Progenitor cell of endocrine pancreas (in vitro differentiated cells): ENCODE measurements at regions not wholly inside any gene's neighbourhood (a gene's known extent, or its start where the extent isn't known, plus 50 kb on each side); places are given as distances from the start of the nearest gene placed in this dataset.
"Not testable (repeated sequence)": the region's sequence is repeated elsewhere in the genome, so short reads cannot be mapped to it uniquely, and the experiment has no call there.

Source experiments
- DNase-seq: peaks from one replicate; pipeline ENCODE4 v3.0.0; 2021; ENCODE audit warnings: low spot score; ENCODE audit not compliant: unreplicated experiment
- H3K27ac Mint-ChIP-seq: 2 replicates; pipeline ENCODE4 v1.8.0; 2021; ENCODE audit warnings: mild to moderate bottlenecking, moderate library complexity, mixed read lengths
- H3K27me3 Mint-ChIP-seq: 2 replicates; pipeline ENCODE4 v1.8.0; 2021; ENCODE audit warnings: mixed read lengths
- H3K36me3 Mint-ChIP-seq: 2 replicates; pipeline ENCODE4 v1.8.0; 2022; ENCODE audit warnings: mixed read lengths; ENCODE audit not compliant: insufficient read depth
- H3K4me1 Mint-ChIP-seq: 2 replicates; pipeline ENCODE4 v1.8.0; 2021; ENCODE audit warnings: low read depth, mixed read lengths
- H3K4me3 Mint-ChIP-seq: 2 replicates; pipeline ENCODE4 v1.8.0; 2021; ENCODE audit warnings: low read depth, mild to moderate bottlenecking, moderate library complexity, mixed read lengths
- H3K9me3 Mint-ChIP-seq: 2 replicates; pipeline ENCODE4 v1.8.0; 2021; ENCODE audit warnings: low read depth, mixed read lengths
- TF ChIP-seq, protein P1 (sequence below): fragments of 200-600 bp; sonication (generic); IDR thresholded peaks from one replicate; pipeline ENCODE4 v1.5.0; 2021; ENCODE audit warnings: antibody characterized with exemption, mild to moderate bottlenecking; ENCODE audit not compliant: unreplicated experiment

DNA sequence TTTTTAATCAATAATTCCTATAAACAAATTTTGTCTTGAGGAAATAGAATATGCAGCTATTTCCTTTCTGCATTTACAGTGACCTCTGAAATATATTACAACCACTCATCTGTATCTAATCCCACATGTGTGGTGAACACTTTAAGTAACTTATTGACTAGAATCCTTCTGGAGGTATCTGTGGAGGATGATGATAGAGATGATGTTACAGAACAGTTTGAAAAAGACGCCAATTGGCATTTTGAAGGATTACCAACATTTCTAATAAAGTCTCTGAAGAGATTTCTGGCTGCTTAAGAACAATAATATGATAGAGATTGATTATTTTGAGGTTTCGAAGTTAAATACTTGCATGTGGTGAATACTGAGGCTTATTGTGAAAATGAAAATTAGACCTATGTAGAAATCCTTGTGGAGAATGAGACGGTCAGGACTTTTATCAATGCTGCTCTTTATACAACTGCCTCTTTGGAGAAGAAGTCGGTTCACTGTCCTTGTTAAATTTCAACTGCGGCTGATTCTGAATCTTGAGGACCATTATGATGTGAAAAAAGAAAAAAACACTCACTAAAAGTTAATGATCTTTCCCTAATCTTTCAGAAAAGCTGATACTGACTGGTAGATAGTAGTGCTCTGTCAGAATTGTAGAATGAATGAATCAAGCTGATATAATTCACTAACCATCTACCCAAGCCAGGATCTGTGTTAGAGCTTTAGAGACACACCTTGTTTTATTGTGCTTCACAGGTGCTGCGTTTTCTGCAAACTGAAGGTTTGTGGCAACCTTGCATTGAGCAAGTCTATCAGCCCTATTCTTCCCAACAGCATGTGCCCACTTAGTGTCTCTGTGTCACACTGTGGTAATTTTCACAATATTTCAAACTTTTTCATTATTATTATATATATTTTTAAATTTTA lies 204.7 kb downstream of the SPRY1 start:
- H3K27me3 Mint-ChIP-seq: no peaks in the 10 kb centered on the region
- no peak for DNase-seq
- no peaks in the 10 kb centered on the region for H3K9me3 Mint-ChIP-seq
- H3K4me3 Mint-ChIP-seq: no peak overlapping the region
- TF ChIP-seq, protein P1, sequence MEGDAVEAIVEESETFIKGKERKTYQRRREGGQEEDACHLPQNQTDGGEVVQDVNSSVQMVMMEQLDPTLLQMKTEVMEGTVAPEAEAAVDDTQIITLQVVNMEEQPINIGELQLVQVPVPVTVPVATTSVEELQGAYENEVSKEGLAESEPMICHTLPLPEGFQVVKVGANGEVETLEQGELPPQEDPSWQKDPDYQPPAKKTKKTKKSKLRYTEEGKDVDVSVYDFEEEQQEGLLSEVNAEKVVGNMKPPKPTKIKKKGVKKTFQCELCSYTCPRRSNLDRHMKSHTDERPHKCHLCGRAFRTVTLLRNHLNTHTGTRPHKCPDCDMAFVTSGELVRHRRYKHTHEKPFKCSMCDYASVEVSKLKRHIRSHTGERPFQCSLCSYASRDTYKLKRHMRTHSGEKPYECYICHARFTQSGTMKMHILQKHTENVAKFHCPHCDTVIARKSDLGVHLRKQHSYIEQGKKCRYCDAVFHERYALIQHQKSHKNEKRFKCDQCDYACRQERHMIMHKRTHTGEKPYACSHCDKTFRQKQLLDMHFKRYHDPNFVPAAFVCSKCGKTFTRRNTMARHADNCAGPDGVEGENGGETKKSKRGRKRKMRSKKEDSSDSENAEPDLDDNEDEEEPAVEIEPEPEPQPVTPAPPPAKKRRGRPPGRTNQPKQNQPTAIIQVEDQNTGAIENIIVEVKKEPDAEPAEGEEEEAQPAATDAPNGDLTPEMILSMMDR: no peak
- H3K27ac Mint-ChIP-seq: no peak overlapping the region
- peaks cover 24% of the 10 kb centered on the region for H3K4me1 Mint-ChIP-seq
- H3K36me3 Mint-ChIP-seq: no peaks in the 10 kb centered on the region

- H3K4me3 Mint-ChIP-seq: no peak overlapping the region
- no peak for DNase-seq
- TF ChIP-seq, protein P1: no peak
- no peak overlapping the region for H3K27ac Mint-ChIP-seq
- H3K9me3 Mint-ChIP-seq: no peaks in the 10 kb centered on the region
- peaks cover 24% of the 10 kb centered on the region for H3K4me1 Mint-ChIP-seq
- H3K36me3 Mint-ChIP-seq: no peaks in the 10 kb centered on the region
- no peaks in the 10 kb centered on the region for H3K27me3 Mint-ChIP-seq
These were observed 205.4 kb downstream of the SPRY1 start for GRCh38 chr4:123602007-123602406.

GRCh38 chr4:123603165-123603564 lies 206.6 kb downstream of the SPRY1 start:
- no peaks in the 10 kb centered on the region for H3K36me3 Mint-ChIP-seq
- TF ChIP-seq, protein P1: no peak
- H3K27me3 Mint-ChIP-seq: no peaks in the 10 kb centered on the region
- H3K27ac Mint-ChIP-seq: no peak overlapping the region
- H3K4me3 Mint-ChIP-seq: no peak overlapping the region
- no peaks in the 10 kb centered on the region for H3K9me3 Mint-ChIP-seq
- H3K4me1 Mint-ChIP-seq: peaks cover 24% of the 10 kb centered on the region
- DNase-seq: no peak

- H3K4me1 Mint-ChIP-seq, H3K36me3 Mint-ChIP-seq, H3K9me3 Mint-ChIP-seq, H3K4me3 Mint-ChIP-seq, H3K27ac Mint-ChIP-seq, H3K27me3 Mint-ChIP-seq, DNase-seq: not testable (repeated sequence)
These were observed 209.2 kb downstream of the SPRY1 start for GRCh38 chr4:123605797-123606196.

GRCh38 chr4:123606336-123606735 lies 209.7 kb downstream of the SPRY1 start:
- TF ChIP-seq, protein P1: no peak
- Mint-ChIP-seq H3K9me3 (no peaks in the 10 kb centered on the region), H3K27me3 (no peaks in the 10 kb centered on the region), H3K4me1 (peaks cover 2% of the 10 kb centered on the region), H3K27ac (no peak overlapping the region), H3K4me3 (no peak overlapping the region), H3K36me3 (no peaks in the 10 kb centered on the region)
- no peak for DNase-seq

DNA sequence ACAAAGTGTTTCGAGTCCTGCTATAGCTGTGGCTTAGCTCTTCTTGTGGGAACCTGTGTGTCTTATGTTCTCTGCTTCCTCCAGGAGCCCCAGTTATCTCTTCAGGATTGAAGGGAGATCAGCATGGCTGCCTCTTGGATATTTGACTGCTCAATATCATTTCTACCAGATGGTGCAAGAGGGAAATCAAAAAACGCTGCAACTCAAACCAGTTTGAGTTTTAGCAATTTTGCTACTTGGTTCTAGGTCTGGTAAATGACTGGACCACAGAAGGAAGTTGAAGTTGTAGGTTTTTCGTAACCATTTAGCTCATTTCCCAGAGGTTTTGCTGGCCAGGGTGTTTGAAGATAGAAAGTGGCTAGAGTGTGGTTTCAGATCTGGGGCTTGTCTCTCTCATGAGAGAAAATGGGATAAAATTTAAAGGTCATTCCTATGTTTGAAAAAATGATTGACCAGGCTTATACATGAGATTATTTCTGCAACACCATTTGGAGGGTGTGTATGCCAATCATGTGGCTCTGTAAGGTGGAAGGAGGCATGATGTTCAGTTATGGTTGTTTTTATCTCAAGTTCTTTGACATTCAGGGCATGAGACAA lies 210.4 kb downstream of the SPRY1 start:
- no peaks in the 10 kb centered on the region for H3K9me3 Mint-ChIP-seq
- H3K27ac Mint-ChIP-seq: no peak overlapping the region
- no peak for DNase-seq
- no peaks in the 10 kb centered on the region for H3K36me3 Mint-ChIP-seq
- no peak overlapping the region for H3K4me3 Mint-ChIP-seq
- no peaks in the 10 kb centered on the region for H3K4me1 Mint-ChIP-seq
- TF ChIP-seq, protein P1: no peak
- no peaks in the 10 kb centered on the region for H3K27me3 Mint-ChIP-seq
